Fibroblast of pulmonary artery (primary cell): ENCODE measurements at regions not wholly inside any gene's neighbourhood (a gene's known extent, or its start where the extent isn't known, plus 50 kb on each side); places are given as distances from the start of the nearest gene placed in this dataset.
A peak's percentile ranks its signal among the peaks of the same experiment; 100 is the strongest.

ENCODE experiments used
- DNase-seq: peaks from one replicate; pipeline ENCODE4 v3.0.0-alpha.2; 2010; ENCODE audit warnings: low read depth
- H3K4me3 ChIP-seq: replicated peaks from 2 replicates; pipeline ENCODE4 v1.5.1; 2011; ENCODE audit warnings: low read depth, mild to moderate bottlenecking, control low read depth, low read length, moderate library complexity
- TF ChIP-seq, protein P1 (sequence below): IDR thresholded peaks from 2 replicates; pipeline ENCODE4 v1.5.1; 2011; ENCODE audit warnings: mild to moderate bottlenecking, control low read depth, low read length, inconsistent platforms; ENCODE audit errors: missing control alignments

DNA sequence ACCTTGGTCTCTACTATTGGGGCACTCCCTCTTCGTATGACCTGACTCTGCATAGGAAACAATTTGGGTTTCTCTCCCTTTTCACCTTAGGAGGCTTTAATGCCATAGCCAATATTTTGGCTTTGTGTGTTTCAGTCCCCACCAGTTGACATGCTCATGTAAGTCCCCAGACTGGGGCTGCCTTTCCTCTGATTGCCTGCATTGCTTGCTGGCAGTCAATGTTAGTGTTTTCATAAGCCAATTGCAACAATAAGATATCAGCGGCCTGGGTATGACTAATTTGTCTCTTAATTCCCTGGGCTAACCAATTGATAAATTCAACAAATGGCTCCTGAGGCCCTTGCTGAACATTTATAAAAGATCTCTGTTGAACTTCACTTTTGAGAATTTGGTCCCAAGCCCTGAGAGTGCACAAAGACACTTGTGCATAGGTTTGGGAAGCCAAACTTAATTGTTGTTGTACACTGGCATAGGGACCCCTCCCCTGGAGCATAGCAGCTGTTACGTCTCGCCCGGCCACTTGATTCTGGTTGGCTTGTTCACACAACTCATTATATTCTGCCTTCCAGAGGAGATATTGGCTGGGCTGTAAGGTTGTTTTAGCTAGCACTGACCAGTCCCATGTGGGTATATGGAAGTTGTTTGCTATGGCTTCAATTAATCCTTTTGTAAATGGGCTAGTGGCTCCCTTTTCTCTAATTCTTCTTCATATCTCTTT, 206.2 kb downstream of the PABPC4L start:
- TF ChIP-seq, protein P1, sequence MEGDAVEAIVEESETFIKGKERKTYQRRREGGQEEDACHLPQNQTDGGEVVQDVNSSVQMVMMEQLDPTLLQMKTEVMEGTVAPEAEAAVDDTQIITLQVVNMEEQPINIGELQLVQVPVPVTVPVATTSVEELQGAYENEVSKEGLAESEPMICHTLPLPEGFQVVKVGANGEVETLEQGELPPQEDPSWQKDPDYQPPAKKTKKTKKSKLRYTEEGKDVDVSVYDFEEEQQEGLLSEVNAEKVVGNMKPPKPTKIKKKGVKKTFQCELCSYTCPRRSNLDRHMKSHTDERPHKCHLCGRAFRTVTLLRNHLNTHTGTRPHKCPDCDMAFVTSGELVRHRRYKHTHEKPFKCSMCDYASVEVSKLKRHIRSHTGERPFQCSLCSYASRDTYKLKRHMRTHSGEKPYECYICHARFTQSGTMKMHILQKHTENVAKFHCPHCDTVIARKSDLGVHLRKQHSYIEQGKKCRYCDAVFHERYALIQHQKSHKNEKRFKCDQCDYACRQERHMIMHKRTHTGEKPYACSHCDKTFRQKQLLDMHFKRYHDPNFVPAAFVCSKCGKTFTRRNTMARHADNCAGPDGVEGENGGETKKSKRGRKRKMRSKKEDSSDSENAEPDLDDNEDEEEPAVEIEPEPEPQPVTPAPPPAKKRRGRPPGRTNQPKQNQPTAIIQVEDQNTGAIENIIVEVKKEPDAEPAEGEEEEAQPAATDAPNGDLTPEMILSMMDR, result no peak
- H3K4me3 ChIP-seq, result no peak overlapping the region
- DNase-seq, result no peak

DNA sequence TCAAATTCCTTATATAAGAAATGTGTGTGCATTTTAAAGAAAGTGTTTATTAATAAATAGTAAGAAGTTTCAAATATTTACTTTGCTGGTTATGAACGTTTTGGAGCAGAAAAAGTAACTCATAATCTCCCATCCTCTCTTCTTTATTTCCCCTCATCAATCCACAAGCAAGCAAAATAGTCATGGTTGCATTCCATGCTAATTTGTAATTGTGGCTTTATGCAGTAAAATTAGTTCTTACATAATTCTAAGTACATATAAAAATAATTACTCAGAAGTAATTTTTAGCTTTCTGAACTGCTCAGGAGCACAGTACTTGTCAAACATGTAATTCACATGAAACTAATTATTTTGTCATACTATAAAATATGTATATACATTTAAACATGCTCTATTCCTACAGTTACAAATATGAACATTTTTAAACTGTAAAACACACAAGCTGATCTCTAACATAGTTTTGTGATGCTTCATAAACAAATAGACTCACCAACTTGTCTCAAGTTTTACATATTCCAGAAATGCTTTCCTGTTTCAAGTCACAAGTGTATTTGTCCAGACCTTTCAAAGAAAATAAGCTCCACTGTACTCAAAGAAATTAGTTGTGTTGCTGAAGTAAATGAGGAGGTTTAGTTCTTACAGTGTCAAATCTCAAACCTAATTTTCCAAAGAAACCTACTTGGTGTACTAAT, 218.9 kb downstream of the PABPC4L start:
- H3K4me3 ChIP-seq, result no peak overlapping the region
- no peak for DNase-seq
- TF ChIP-seq, protein P1, result no peak

DNA sequence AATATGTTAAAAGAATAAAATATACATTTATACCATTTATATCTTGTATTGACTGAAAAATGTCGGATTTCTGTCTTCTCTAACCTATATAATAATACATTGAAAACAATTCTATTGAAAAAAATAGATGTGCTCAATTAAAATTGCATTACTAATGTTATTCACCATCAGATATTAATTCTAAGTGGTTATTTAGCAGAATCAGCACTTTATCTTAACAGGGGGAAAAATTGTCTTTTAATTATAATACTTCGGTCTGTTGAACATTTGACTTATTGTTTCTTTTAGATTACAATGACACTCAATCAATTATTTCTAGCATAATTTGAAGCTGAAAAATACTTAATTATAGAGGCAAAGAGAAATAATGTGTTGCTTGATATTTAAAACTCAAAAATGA, 220.3 kb downstream of the PABPC4L start:
- no peak overlapping the region for H3K4me3 ChIP-seq
- TF ChIP-seq, protein P1, result no peak
- DNase-seq, result no peak

DNA sequence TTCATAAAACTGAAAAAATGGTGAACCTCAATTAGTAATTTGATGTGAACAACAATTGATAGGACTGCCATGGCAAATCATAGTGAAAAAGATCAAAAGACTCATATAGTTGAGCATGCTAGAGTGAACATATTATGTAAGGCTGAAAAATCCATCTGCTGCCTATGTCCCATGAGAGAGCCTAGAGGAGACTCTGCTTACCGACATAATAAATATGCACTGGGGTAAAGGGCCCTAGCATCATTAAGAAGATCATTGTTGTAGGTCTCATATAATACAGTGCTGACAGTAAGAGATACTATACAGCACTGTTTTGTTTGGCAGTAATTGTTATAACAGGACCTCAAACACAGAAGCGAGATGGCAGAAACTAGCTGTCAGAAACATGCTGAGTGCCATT, 229.0 kb downstream of the PABPC4L start:
- DNase-seq, result no peak
- TF ChIP-seq, protein P1, result no peak
- no peak overlapping the region for H3K4me3 ChIP-seq

DNA sequence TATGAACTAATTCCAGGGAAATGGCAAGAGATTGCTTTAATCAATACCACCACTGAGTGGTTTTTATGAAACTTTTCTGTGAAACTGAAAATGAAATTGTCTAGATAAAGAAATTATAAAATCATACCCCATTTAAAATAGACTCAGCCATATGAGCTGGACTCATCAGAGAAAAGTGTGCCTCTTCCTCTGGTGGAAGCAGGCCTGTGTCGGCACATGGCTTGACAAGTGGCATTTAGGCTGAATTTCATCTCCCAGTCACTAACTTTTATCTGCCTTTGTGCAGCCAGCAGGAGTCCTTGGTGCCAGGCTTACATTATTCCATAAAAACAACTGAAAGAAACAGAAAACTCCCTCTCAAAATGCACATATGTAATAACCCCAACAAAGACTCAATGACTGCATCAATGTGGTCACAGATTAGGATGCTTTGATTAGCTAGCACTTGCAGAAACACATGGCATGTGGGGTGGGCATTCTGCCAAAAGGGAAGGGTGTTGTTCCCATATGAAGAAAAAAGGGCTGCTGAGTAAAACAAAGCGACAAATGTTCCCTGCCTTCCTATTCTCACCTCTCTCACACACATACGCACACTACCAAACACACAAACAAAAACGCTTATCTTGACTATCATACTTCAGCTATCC, 232.3 kb downstream of the PABPC4L start:
- DNase-seq, result peak; percentile 85
- H3K4me3 ChIP-seq, result no peak overlapping the region
- TF ChIP-seq, protein P1, result no peak

DNA sequence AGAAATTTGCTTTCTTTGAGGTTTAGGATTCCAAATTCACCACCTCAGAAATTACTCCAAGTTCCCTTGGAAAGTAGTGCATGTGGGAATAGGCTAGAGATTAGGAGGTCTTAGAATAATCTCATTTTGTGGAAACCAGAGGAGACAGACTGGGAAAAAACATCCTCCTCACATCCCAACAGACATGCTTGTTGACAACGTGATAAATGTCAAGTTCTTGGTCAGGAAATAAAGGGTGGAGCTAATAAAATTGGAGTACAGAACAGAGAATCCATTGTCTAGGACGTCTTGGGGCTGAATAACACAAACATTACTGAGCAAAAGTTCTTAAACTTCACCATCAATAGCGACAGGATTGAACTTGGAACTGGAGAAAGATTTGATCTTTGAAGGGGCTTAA, 233.4 kb downstream of the PABPC4L start:
- TF ChIP-seq, protein P1, result no peak
- DNase-seq, result peak; percentile 26
- H3K4me3 ChIP-seq, result no peak overlapping the region

DNA sequence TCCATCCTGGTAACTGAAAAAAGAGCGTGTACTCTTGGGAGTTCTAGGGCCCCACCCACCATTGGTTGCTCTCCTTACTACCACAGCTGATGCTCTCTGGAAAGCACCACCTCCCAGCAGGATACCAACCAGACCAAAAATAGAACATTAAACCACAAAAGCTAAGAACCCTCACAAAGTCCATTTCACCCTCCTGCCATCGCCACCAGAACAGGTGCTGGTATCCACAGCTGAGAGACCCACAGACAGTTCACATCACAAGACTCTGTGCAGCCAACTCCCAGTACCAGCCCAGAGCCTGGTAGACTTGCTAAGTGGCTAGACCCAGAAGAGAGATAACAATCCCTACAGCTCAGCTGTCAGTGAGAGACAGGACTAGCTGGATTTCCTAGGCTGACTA, 240.6 kb downstream of the PABPC4L start:
- TF ChIP-seq, protein P1, result no peak
- DNase-seq, result no peak
- H3K4me3 ChIP-seq, result no peak overlapping the region
